CD4-positive, alpha-beta T cell (primary cell): ENCODE measurements at regions not wholly inside any gene's neighbourhood (a gene's known extent, or its start where the extent isn't known, plus 50 kb on each side); places are given as distances from the start of the nearest gene placed in this dataset.
A peak's percentile ranks its signal among the peaks of the same experiment; 100 is the strongest.

ENCODE experiments used
- ATAC-seq: fragments of 200-7000 bp; cut with Tn5 transposase; one replicate; pipeline ENCODE4 v1.10.0; 2022; ENCODE audit warnings: mild to moderate bottlenecking; ENCODE audit not compliant: poor library complexity
- CTCF ChIA-PET: fragments of 350-600 bp; sonication (Branson Sonifier 250); formaldehyde crosslinking; loops from one replicate; lab custom pipeline; 2021; ENCODE audit warnings: antibody characterized with exemption, inconsistent platforms; lab: Charles Lee
- POLR2A ChIA-PET: fragments of 350-600 bp; sonication (Branson Sonifier 250); formaldehyde crosslinking; loops from one replicate; lab custom pipeline; 2021; ENCODE audit warnings: antibody characterized with exemption, inconsistent platforms; lab: Charles Lee
- DNase-seq, 14 experiments: peaks; one replicate each; pipeline ENCODE4 v3.0.0-alpha.2; 2013 to 2020; ENCODE audit warnings: mixed read lengths in 2 of 14
- H3K27ac ChIP-seq, 2 donors: one replicate each; pipeline versions ENCODE4 v1.5.1 to v1.7.0; 2013; ENCODE audit warnings: low read length in 2 of 2, low read depth in 1 of 2, mild to moderate bottlenecking in 1 of 2
- H3K27me3 ChIP-seq, 2 experiments: 1 replicate in 1 of 2; 2 replicates in 1 of 2; pipeline versions ENCODE4 v1.6.1 to v1.7.0; 2013; ENCODE audit warnings: low read length in 2 of 2, control low read depth in 1 of 2, mild to moderate bottlenecking in 1 of 2, moderate library complexity in 1 of 2; ENCODE audit not compliant: insufficient read depth in 2 of 2, control insufficient read depth in 1 of 2
- H3K36me3 ChIP-seq: one replicate; pipeline ENCODE4 v1.6.1; 2013; ENCODE audit warnings: low read length, control low read depth; ENCODE audit not compliant: insufficient read depth
- H3K4me1 ChIP-seq: one replicate; pipeline ENCODE4 v1.6.1; 2013; ENCODE audit warnings: low read length, control low read depth; ENCODE audit not compliant: insufficient read depth
- H3K4me3 ChIP-seq: one replicate; pipeline ENCODE4 v1.5.1; 2013; ENCODE audit warnings: mild to moderate bottlenecking, low read length, moderate library complexity
- H3K9me3 ChIP-seq, 2 experiments: 1 replicate in 1 of 2; 2 replicates in 1 of 2; pipeline versions ENCODE4 v1.6.1 to v1.7.0; 2013; ENCODE audit warnings: low read length in 2 of 2, mild to moderate bottlenecking in 2 of 2, control low read depth in 1 of 2, moderate library complexity in 1 of 2; ENCODE audit not compliant: control insufficient read depth in 1 of 2, insufficient read depth in 1 of 2
- H3K27ac Mint-ChIP-seq: one replicate; pipeline ENCODE4 v1.8.0; 2020; ENCODE audit warnings: mixed read lengths
- H3K27me3 Mint-ChIP-seq: one replicate; pipeline ENCODE4 v1.8.0; 2021; ENCODE audit warnings: mixed read lengths
- H3K36me3 Mint-ChIP-seq: one replicate; pipeline ENCODE4 v1.8.0; 2021; ENCODE audit warnings: low read depth, mixed read lengths
- H3K4me1 Mint-ChIP-seq: one replicate; pipeline ENCODE4 v1.8.0; 2021; ENCODE audit warnings: low read depth, mixed read lengths
- H3K4me3 Mint-ChIP-seq: one replicate; pipeline ENCODE4 v1.8.0; 2020; ENCODE audit warnings: mild to moderate bottlenecking, mixed read lengths
- H3K9me3 Mint-ChIP-seq: one replicate; pipeline ENCODE4 v1.8.0; 2020; ENCODE audit warnings: mixed read lengths
- CTCF ChIP-seq: fragments of 200-600 bp; IDR thresholded peaks from one replicate; pipeline ENCODE4 v1.8.0; 2022; ENCODE audit warnings: antibody characterized with exemption, mild to moderate bottlenecking
- intact Hi-C, 2 experiments: fragments of 100-400 bp; cut with DNase I in 1 of 2; cut with micrococcal nuclease in 1 of 2; formaldehyde crosslinking; loops; one replicate each; pipeline versions ENCODE4 v1.15.1 to v1.9.0; 2023 to 2025; cut with DNase I, micrococcal nuclease

- TF ChIP-seq CTCF = no peak
- ATAC-seq = no peak
- Histone ChIP-seq H3K36me3 (no peaks in the 10 kb centered on the region), H3K4me3 (no peak overlapping the region), H3K4me1 (peaks cover 45% of the 10 kb centered on the region), H3K27me3 (no peaks in the 10 kb centered on the region), H3K9me3 (no peaks in the 10 kb centered on the region), H3K27ac (no peak overlapping the region)
- Mint-ChIP-seq H3K9me3 (no peaks in the 10 kb centered on the region), H3K4me3 (no peak overlapping the region), H3K27ac (no peak overlapping the region), H3K4me1 (peaks cover 35% of the 10 kb centered on the region), H3K27me3 (no peaks in the 10 kb centered on the region), H3K36me3 (no peaks in the 10 kb centered on the region)
- POLR2A ChIA-PET = no interaction called here
- DNase-seq = peak in 2 of 14 experiments; percentile 29 to 45
- intact Hi-C loops = no loop called here
- CTCF ChIA-PET = no interaction called here
Measured at GRCh38 chr2:9699139-9700108, 68.6 kb upstream of the YWHAQ start.

- H3K9me3 Mint-ChIP-seq = no peaks in the 10 kb centered on the region
- no peak overlapping the region for H3K27ac Mint-ChIP-seq
- intact Hi-C loops = no loop called here
- no peaks in the 10 kb centered on the region for H3K27me3 Mint-ChIP-seq
- Histone ChIP-seq H3K4me1 (peaks cover 49% of the 10 kb centered on the region), H3K9me3 (no peaks in the 10 kb centered on the region), H3K36me3 (no peaks in the 10 kb centered on the region), H3K27me3 (no peaks in the 10 kb centered on the region), H3K27ac (no peak overlapping the region), H3K4me3 (no peak overlapping the region)
- no peak for TF ChIP-seq CTCF
- H3K4me1 Mint-ChIP-seq = peaks cover 38% of the 10 kb centered on the region
- CTCF ChIA-PET = no interaction called here
- POLR2A ChIA-PET = no interaction called here
- no peak for ATAC-seq
- H3K36me3 Mint-ChIP-seq = no peaks in the 10 kb centered on the region
- H3K4me3 Mint-ChIP-seq = no peak overlapping the region
- no peak for DNase-seq
Measured at GRCh38 chr2:9700109-9700495, 69.3 kb upstream of the YWHAQ start.

GRCh38 chr2:9702604-9703084 lies 71.8 kb upstream of the YWHAQ start:
- H3K36me3 ChIP-seq = no peaks in the 10 kb centered on the region

More at GRCh38 chr2:9702604-9703084, 71.8 kb upstream of the YWHAQ start:
- Mint-ChIP-seq H3K9me3 (no peaks in the 10 kb centered on the region), H3K36me3 (no peaks in the 10 kb centered on the region), H3K4me3 (no peak overlapping the region), H3K27me3 (no peaks in the 10 kb centered on the region), H3K27ac (peak overlapping the region; percentile 78), H3K4me1 (peaks cover 36% of the 10 kb centered on the region)
- intact Hi-C loops = no loop called here
- CTCF ChIA-PET = interaction anchor here (0.8 to 1.5 kb wide), 5 partner anchors 18 to 80 kb away, joined by 3 to 4 read pairs (median 3); partner anchors contain the start of gene YWHAQ
- no peak for ATAC-seq
- peaks cover 43% of the 10 kb centered on the region for H3K4me1 ChIP-seq
- H3K27me3 ChIP-seq = no peaks in the 10 kb centered on the region
- peak overlapping the region; percentile 46 to 85 for H3K27ac ChIP-seq
- no peaks in the 10 kb centered on the region for H3K9me3 ChIP-seq
- DNase-seq = peak in 1 of 14 experiments; percentile 20
- TF ChIP-seq CTCF = no peak
- POLR2A ChIA-PET = interaction anchor here (1.0 to 1.7 kb wide), 8 partner anchors 10 to 72 kb away, joined by 3 to 8 read pairs (median 4); partner anchors contain the start of gene YWHAQ
- H3K4me3 ChIP-seq = no peak overlapping the region
